Prostate gland (tissue), 2 donors: ENCODE measurements at regions not wholly inside any gene's neighbourhood (a gene's known extent, or its start where the extent isn't known, plus 50 kb on each side); places are given as distances from the start of the nearest gene placed in this dataset.

Experiments
- DNase-seq: peaks from one replicate; pipeline ENCODE4 v3.0.0-alpha.2; 2019; ENCODE audit warnings: low spot score
- H3K27ac ChIP-seq, 2 donors: fragments of 200-600 bp; sonication (generic); 2 replicates each; pipeline ENCODE4 v1.5.1; 2017 to 2019
- H3K27me3 ChIP-seq: fragments of 200-600 bp; sonication (generic); replicated peaks from 2 replicates; pipeline ENCODE4 v1.5.1; 2019; ENCODE audit not compliant: insufficient read depth
- H3K36me3 ChIP-seq, 2 donors: fragments of 200-600 bp; sonication (generic); 1 replicate in 1 of 2; 2 replicates in 1 of 2; pipeline versions ENCODE4 v1.5.1 to v1.8.1; 2017 to 2019
- H3K4me1 ChIP-seq: fragments of 200-600 bp; sonication (generic); replicated peaks from 2 replicates; pipeline ENCODE4 v1.5.1; 2019
- H3K4me3 ChIP-seq, 2 donors: fragments of 200-600 bp; sonication (generic); 2 replicates each; pipeline ENCODE4 v1.5.1; 2017 to 2019
- H3K9me3 ChIP-seq: fragments of 200-600 bp; sonication (generic); 2 replicates; pipeline ENCODE4 v1.5.1; 2017
- CTCF ChIP-seq, 4 experiments: fragments of 200-600 bp in 2 of 4; fragments of 450-650 bp in 2 of 4; sonication (generic) in 2 of 4; IDR thresholded peaks; 1 replicate in 3 of 4; 2 replicates in 1 of 4; pipeline ENCODE4 v1.5.1; 2016 to 2019; ENCODE audit warnings: antibody characterized with exemption in 4 of 4, mild to moderate bottlenecking in 2 of 4, moderate library complexity in 2 of 4
- POLR2A ChIP-seq: fragments of 450-650 bp; IDR thresholded peaks from one replicate; pipeline ENCODE4 v1.6.1; 2016; ENCODE audit warnings: antibody characterized with exemption, mild to moderate bottlenecking
- POLR2AphosphoS5 ChIP-seq: sonication (generic); formaldehyde crosslinking; IDR thresholded peaks from one replicate; pipeline ENCODE4 v1.6.1; 2017; ENCODE audit warnings: antibody characterized with exemption
- WGBS: methylation state at CpG from one replicate; pipeline ENCODE4 v1.1.5; 2018; 5-methylcytosine and 5-hydroxymethylcytosine counted together
- intact Hi-C: fragments of 100-400 bp; cut with DNase I; formaldehyde crosslinking; loops from one replicate; pipeline ENCODE4 v1.14.2; 2022

DNA sequence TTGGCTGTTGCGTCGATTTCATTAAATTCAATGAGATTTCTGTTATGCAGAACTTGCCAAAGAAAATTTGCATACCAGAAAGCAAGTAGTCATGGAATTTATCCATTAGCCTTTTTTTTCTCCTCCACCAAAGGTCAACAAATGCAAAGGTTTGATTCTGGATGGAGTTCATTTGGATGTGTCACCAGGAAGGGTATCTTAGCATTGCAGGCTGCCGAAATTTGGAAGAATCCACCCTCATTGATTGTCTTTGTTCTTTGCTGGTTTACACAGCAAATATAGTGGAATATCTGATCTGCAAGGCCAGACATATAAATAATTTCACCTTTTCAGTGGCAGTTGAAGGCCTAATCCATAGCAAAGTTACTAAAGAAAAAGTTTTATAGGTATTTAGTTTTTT lies 229.4 kb upstream of the SLC35B3 start:
- WGBS, result 75% methylated on average over 3 of the region's 3 CpGs
- intact Hi-C loops, result no loop called here

GRCh38 chr6:8664070-8664469 lies 228.7 kb upstream of the SLC35B3 start:
- Histone ChIP-seq H3K27me3 (no peaks in the 10 kb centered on the region), H3K9me3 (no peaks in the 10 kb centered on the region), H3K4me3 (no peak overlapping the region), H3K36me3 (no peaks in the 10 kb centered on the region), H3K27ac (no peak overlapping the region), H3K4me1 (no peaks in the 10 kb centered on the region)
- WGBS, result 63% methylated on average over 3 of the region's 3 CpGs
- intact Hi-C loops, result no loop called here
- TF ChIP-seq CTCF (IDR thresholded peaks at IDR 0.05), result no peak
- TF ChIP-seq POLR2AphosphoS5, result no peak
- no peak for TF ChIP-seq POLR2A
- DNase-seq, result no peak

More for the DNA sequence above, 229.4 kb upstream of the SLC35B3 start:
- Histone ChIP-seq H3K36me3 (no peaks in the 10 kb centered on the region), H3K9me3 (no peaks in the 10 kb centered on the region), H3K27me3 (no peaks in the 10 kb centered on the region), H3K4me1 (no peaks in the 10 kb centered on the region), H3K4me3 (no peak overlapping the region), H3K27ac (no peak overlapping the region)
- no peak for DNase-seq
- TF ChIP-seq POLR2AphosphoS5 (no peak), CTCF (IDR thresholded peaks at IDR 0.05) (no peak), POLR2A (no peak)

DNA sequence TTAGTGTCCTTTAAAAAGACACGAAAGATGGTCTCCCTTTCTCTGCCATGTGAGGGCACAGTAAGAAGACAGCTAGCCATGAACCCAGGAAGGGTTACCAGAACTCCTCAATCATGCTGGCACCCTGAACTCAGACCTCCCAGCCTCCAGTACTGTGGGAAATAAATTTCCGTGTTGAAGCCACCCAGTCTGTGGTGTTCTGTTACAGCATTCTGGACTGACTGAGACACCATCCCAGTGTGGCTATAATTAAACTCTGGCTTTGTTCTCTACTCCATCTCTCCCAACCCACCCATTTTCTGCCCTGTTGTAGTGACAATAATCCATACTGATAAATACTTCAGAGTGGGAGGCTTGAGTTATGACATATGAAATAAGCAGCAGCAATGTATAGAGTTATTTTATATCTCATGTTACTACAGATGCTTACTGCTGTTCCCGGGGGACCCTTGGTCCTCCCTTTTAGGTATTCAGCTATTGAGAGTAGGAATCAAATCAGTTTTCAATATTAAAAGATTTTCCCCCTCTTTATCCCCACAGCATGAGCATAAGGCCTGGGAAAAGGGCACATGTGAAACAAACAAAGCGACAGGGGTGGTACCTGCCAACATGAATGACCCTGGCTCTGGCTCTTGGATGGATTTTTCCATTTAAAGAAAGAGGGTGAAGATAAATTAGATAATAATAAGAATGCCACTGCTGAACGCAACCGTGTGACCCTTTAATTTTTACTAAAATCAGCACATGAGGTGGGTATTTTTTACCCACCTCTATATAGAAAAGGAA lies 224.3 kb upstream of the SLC35B3 start:
- Histone ChIP-seq H3K27me3 (no peaks in the 10 kb centered on the region), H3K4me3 (no peak overlapping the region), H3K27ac (no peak overlapping the region), H3K9me3 (no peaks in the 10 kb centered on the region), H3K4me1 (no peaks in the 10 kb centered on the region), H3K36me3 (no peaks in the 10 kb centered on the region)
- DNase-seq, result no peak
- intact Hi-C loops, result no loop called here
- 93% methylated on average over 6 of the region's 6 CpGs for WGBS
- TF ChIP-seq POLR2A (no peak), CTCF (IDR thresholded peaks at IDR 0.05) (no peak), POLR2AphosphoS5 (no peak)

GRCh38 chr6:8658416-8658815 lies 223.1 kb upstream of the SLC35B3 start:
- no peak for DNase-seq
- H3K36me3 ChIP-seq, result no peaks in the 10 kb centered on the region
- TF ChIP-seq POLR2A (no peak), POLR2AphosphoS5 (no peak), CTCF (IDR thresholded peaks at IDR 0.05) (no peak)
- H3K4me1 ChIP-seq, result no peaks in the 10 kb centered on the region
- intact Hi-C loops, result no loop called here
- H3K9me3 ChIP-seq, result no peaks in the 10 kb centered on the region
- no peak overlapping the region for H3K27ac ChIP-seq
- no peaks in the 10 kb centered on the region for H3K27me3 ChIP-seq
- no peak overlapping the region for H3K4me3 ChIP-seq
- 32% methylated on average over 4 of the region's 4 CpGs for WGBS

- H3K36me3 ChIP-seq, result no peaks in the 10 kb centered on the region
- H3K27me3 ChIP-seq, result no peaks in the 10 kb centered on the region
- intact Hi-C loops, result no loop called here
- H3K4me3 ChIP-seq, result no peak overlapping the region
- TF ChIP-seq POLR2AphosphoS5 (no peak), POLR2A (no peak)
- H3K4me1 ChIP-seq, result no peaks in the 10 kb centered on the region
- DNase-seq, result no peak
- H3K9me3 ChIP-seq, result no peaks in the 10 kb centered on the region
- H3K27ac ChIP-seq, result no peak overlapping the region
Measured at GRCh38 chr6:8657522-8657921, 222.2 kb upstream of the SLC35B3 start.
